ENCODE measurements at regions not wholly inside any gene's neighbourhood (a gene's known extent, or its start where the extent isn't known, plus 50 kb on each side); places are given as distances from the start of the nearest gene placed in this dataset.

- TF ChIP-seq POLR2A (IDR thresholded peaks at IDR 0.05) (no peak), EP300 (IDR thresholded peaks at IDR 0.05) (no peak), POLR2AphosphoS5 (IDR thresholded peaks at IDR 0.05) (no peak)
- TF ChIP-seq, protein P1, sequence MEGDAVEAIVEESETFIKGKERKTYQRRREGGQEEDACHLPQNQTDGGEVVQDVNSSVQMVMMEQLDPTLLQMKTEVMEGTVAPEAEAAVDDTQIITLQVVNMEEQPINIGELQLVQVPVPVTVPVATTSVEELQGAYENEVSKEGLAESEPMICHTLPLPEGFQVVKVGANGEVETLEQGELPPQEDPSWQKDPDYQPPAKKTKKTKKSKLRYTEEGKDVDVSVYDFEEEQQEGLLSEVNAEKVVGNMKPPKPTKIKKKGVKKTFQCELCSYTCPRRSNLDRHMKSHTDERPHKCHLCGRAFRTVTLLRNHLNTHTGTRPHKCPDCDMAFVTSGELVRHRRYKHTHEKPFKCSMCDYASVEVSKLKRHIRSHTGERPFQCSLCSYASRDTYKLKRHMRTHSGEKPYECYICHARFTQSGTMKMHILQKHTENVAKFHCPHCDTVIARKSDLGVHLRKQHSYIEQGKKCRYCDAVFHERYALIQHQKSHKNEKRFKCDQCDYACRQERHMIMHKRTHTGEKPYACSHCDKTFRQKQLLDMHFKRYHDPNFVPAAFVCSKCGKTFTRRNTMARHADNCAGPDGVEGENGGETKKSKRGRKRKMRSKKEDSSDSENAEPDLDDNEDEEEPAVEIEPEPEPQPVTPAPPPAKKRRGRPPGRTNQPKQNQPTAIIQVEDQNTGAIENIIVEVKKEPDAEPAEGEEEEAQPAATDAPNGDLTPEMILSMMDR (IDR thresholded peaks at IDR 0.05), result no peak
Observed at GRCh38 chr12:90333939-90334338, 621.0 kb downstream of the CCER1 start.

All from gastroesophageal sphincter (tissue), 3 donors.